CD4-positive, alpha-beta T cell treated with Interleukin-4 for 1 hour (primary cell): ENCODE measurements at regions not wholly inside any gene's neighbourhood (a gene's known extent, or its start where the extent isn't known, plus 50 kb on each side); places are given as distances from the start of the nearest gene placed in this dataset.
"Not testable (repeated sequence)": the region's sequence is repeated elsewhere in the genome, so short reads cannot be mapped to it uniquely, and the experiment has no call there.

ENCODE experiments used
- DNase-seq, 2 donors: peaks; one replicate each; pipeline ENCODE4 v3.0.0-alpha.2; 2020 to 2022

- no peak for DNase-seq
Observed at GRCh38 chr3:126292318-126293070, 64.7 kb downstream of the KLF15 start.

DNA sequence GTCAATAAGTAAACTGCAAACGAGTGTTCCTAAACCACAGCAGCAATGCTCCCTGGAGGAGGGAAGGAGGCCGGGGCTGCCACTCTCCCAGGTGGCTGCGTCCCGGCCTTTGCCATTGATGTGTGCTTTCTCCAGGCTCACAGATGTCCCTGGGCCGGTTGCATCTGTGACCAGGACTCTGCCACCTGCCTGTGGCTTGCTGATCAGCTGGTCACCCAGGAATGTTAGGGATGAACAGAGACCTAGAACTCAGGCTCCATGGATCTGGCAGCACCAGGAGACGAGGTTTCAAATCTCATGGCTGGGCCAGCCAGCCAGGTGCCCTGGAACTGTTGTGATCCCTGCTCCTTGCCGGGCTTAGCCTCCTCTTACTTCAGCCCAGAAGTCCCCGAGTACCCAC is 65.7 kb downstream of the KLF15 start:
- DNase-seq, result no peak

- no peak for DNase-seq
Observed at GRCh38 chr3:126291061-126291460, 66.1 kb downstream of the KLF15 start.

- DNase-seq, result no peak
Observed at GRCh38 chr3:126290325-126290724, 66.9 kb downstream of the KLF15 start.

GRCh38 chr3:126289096-126289495 is 68.1 kb downstream of the KLF15 start:
- DNase-seq, result no peak

DNA sequence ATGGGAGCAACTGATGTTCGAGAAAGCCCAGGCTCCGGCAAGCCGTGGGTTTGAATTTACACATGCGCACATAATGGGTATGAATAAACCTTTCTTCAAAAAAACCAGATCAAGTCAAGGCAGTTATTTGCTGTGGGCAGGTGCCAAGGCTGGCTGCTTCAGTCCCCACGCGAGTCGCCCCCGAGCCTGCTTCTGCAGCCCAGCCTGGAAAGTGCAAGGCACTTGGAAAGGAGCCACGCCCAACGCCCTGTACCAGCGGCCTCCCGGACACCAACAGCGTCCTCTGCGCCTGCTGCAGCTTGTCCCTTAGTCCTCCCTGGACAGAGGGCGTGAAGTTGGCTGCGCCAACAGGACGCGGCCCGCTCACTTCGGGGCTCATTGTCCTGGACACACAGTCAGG is 68.9 kb downstream of the KLF15 start:
- no peak for DNase-seq

DNA sequence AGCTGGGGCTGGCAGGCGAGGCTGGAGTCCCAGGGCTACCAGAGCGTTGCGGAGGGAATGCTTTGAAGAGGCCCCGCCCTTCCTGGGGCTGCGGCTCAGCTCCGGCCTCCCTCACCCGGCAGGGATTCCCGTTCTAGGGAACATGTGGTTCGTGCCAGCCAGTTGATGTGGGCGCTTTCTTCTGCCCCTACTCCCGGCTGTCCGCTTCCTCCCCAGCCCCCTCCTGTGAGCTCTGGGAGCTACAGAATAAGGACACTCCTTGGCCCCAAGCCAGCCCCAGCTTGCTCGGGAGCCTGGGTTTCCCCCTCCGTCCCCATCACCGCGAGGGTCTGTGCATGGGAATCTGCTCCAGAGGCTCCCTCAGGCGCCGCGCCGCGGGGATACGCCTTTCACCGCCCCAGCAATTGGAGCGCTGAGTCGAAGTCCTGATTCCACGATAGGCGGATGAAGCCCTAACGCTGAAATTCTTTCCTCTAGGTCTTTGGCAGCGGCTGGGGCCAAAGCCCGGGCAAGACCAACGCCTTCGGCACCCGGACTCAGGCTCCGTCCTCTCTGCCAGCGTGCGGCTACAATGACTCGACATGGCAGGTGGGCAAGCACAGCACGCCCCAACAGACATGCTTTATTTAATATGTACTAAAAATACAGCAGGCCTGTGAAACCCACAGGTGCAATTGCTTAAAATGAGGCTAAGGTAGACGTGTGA is 69.5 kb downstream of the KLF15 start:
- DNase-seq, result no peak

GRCh38 chr3:126287171-126287535 is 70.1 kb downstream of the KLF15 start:
- DNase-seq, result no peak

GRCh38 chr3:126285369-126285768 is 71.8 kb downstream of the KLF15 start:
- no peak for DNase-seq

DNA sequence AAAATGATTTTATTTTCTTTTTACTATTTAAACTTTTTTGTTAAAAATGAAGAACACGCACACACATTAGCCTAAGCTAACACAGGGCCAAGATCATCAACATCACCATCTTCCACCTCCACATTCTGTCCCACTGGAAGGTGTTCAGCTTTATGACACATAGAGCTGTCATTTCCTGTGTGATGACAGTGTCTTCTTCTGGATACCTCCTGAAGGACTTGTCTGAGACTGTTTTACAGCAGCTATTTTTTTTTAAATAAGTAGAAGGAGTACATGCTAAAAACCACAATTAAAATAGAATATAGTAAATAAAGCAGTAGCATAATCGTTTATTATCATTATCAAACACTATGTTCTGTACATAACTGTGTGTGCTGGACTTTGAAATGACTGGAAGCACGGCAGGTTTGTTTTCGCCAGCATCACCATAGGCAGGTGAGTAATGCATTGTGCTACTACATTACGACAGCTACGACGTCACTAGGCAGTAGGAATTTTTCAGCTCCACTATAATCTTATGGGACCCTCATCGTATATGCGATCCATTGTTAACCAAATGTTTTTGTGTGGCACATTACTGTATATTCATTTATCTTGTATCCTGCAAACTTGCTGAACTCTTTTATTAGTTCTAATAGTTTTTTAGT is 72.8 kb downstream of the KLF15 start:
- no peak for DNase-seq

- not testable (repeated sequence) for DNase-seq
Observed at GRCh38 chr3:126283651-126284050, 73.6 kb downstream of the KLF15 start.

DNA sequence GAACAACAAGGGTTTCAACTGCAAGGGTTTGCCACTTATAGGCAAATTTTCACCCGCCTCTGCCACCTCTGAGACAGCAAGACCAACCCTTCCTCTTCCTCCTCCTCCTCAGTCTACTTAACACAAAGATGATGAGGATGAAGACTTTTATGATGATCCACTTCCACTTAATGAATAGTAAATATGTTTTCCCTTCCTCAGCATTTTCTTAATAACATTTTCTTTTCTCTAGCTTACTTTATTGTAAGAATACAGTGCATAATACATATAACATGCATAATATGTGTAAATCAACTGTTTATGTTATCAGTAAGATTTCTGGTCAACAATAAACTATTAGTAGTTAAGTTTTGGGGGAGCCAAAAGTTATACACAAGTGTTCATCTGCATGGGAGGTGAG is 77.4 kb downstream of the KLF15 start:
- DNase-seq, result no peak

DNA sequence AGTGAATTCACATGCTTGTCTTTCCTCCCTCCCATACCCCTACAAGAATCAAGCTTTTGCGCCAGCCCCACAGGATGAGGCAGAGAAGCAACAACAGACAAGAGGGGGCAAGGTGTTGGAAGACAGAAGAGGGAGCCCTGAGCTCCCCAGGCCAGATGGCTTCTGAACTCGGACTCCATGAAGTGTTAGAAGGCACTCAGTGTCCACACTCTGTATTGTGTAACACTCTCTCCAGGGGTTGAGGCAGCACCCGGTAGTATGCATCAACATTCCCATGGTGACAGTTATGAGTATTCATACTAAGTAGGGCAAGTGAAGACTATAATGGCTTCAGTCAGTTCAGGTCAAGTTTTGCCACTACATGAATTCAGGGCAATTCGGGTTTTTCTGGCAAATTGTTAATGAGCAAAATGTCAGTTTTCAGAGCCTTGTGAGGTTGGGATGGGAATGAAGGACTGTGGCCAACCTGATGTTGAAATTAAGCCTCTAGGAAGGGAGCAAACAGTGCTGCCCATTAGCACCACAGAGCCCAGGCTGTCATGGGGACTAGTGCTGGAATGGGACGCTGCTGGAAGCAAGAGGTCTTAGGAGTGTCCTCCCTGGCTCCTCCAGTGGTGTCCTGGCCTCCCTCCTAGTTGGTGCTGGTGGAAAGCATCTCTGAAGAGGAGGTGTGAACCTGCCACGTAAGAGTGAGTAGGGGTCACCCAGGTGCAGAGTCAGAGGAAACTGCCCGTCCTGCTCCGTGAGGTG is 79.4 kb downstream of the KLF15 start:
- no peak for DNase-seq

DNA sequence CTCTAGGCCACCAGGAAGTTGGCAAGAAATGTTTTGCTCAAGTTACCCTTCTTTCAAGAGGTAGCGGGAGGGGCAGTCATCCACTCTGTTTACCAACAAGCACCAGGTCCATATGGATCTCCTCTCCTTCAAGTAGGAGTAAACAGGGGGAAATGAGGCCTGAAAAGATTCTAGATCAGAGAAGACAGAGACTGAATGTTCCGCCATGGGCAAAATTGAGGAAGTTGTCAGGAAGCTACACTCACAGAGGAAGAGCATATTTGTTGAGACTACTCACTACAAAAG is 81.6 kb downstream of the KLF15 start:
- DNase-seq, result no peak

DNA sequence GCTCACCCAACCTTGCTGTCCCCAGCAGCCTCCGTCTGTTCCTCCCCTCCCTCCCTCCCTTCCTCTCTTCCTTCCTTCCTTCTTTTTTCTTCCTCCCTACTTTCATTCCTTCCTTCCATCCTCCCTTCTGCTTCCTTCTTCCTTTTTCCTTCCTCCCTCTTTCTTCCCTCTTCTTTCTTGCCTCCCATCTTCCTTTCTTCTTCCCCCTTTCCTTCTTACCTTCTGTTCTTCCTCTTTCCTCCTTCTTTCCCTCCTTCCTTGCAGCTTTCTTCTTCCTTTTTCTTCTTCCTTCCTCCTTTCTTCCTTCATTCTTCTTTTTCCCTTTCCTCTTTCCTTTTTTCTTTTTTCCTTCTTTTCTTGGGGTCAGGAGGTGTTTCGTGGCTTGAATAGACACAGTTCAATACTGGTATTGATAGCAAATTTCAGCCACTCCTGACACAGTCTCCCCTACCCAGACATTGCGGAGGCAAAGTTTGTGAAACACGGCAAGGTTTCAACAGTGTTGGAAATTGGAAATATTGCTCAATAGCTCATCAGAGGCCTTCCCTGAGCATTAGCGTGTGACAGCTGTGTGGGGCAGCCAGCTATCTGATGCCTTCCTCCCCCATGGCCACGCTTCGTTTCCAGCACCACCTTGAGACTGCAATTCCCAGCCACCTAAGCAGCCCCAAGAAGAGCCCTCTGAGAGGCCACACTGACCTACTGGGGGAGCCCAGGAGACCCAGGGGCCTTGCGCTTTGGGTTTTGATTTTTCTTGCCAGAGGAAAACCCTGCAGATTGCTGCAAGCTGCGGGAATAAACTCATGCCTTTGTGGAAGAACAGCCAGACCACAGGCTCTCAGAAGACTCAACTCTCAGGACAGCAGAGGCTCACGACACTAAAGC is 82.2 kb downstream of the KLF15 start:
- no peak for DNase-seq

- no peak for DNase-seq
Observed at GRCh38 chr3:126270145-126270811, 86.9 kb downstream of the KLF15 start.

GRCh38 chr3:126269354-126269753 is 87.9 kb downstream of the KLF15 start:
- no peak for DNase-seq

GRCh38 chr3:126268866-126269265 is 88.3 kb downstream of the KLF15 start:
- DNase-seq, result no peak

DNA sequence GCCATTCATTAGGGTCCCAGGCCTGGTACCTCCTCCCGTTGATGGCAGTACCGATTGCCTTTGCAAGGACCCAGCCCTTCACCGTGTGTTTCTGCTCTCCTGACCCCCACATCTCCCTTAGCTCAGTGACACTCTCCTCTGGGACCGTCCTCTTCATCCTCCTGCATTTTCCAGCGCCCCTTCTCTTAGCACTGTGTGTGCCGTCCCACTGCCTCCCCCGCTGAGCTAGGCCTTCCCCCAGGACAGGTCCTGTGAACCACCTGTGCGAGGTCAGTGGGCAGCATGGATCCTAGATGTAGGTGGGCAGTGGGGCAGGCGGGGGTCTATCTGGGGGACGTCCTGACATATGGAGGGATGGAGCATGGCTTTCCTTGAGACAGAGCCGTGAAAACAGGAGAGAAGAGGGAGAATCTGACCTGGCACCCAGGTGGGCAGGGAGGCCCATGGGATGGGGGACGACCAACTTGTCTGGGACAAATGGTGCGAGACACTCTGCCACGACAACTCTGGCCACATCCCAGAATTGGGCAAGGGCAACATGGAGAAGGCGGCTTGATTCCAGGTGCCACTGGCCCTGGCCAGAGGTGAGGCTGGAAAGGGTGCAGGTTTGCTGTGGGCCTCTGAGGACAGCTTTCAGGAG is 87.7 kb upstream of the ALDH1L1 start:
- DNase-seq, result no peak

- DNase-seq, result no peak
Observed at GRCh38 chr3:126267169-126267975, 87.0 kb upstream of the ALDH1L1 start.

- DNase-seq, result no peak
Observed at GRCh38 chr3:126266850-126267168, 86.4 kb upstream of the ALDH1L1 start.
